ENCODE measurements at regions not wholly inside any gene's neighbourhood (a gene's known extent, or its start where the extent isn't known, plus 50 kb on each side); places are given as distances from the start of the nearest gene placed in this dataset.

DNA sequence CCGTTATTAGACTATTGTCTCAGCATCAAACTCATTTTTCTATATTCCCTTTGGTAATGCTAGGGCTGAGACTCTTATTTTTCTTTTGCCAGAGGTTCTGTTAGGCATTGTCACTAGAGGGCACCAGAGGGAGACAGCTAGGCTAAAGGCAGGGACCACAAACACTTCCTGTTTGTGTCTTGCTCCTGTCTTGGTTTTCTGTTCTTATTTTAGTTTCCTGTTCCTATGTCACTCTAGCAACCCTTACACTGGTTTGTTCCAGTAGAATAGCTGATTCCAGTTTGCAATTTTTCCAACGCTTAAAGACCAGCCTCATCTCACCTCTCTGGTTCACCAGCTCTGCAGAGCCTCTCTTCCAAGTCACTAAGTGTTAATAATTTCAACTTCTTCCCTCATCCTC, 772.0 kb downstream of the DIAPH3 start:
- H3K27me3 ChIP-seq = no peaks in the 10 kb centered on the region
- H3K9me3 ChIP-seq (ENCODE audit: low read depth) = no peaks in the 10 kb centered on the region
- H3K36me3 ChIP-seq = no peaks in the 10 kb centered on the region
- H3K4me1 ChIP-seq (ENCODE audit: low read depth) = peaks cover 4% of the 10 kb centered on the region
- H3K4me3 ChIP-seq = no peak overlapping the region
- DNase-seq (ENCODE audit: low read depth in 1 of 2, low spot score in 1 of 2) = peak; percentile 85 to 89
- TF ChIP-seq, protein P1, sequence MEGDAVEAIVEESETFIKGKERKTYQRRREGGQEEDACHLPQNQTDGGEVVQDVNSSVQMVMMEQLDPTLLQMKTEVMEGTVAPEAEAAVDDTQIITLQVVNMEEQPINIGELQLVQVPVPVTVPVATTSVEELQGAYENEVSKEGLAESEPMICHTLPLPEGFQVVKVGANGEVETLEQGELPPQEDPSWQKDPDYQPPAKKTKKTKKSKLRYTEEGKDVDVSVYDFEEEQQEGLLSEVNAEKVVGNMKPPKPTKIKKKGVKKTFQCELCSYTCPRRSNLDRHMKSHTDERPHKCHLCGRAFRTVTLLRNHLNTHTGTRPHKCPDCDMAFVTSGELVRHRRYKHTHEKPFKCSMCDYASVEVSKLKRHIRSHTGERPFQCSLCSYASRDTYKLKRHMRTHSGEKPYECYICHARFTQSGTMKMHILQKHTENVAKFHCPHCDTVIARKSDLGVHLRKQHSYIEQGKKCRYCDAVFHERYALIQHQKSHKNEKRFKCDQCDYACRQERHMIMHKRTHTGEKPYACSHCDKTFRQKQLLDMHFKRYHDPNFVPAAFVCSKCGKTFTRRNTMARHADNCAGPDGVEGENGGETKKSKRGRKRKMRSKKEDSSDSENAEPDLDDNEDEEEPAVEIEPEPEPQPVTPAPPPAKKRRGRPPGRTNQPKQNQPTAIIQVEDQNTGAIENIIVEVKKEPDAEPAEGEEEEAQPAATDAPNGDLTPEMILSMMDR (IDR thresholded peaks at IDR 0.05; ENCODE audit: low read depth, low read length) = peak; percentile 94
- H3K27ac ChIP-seq = no peak overlapping the region

DNA sequence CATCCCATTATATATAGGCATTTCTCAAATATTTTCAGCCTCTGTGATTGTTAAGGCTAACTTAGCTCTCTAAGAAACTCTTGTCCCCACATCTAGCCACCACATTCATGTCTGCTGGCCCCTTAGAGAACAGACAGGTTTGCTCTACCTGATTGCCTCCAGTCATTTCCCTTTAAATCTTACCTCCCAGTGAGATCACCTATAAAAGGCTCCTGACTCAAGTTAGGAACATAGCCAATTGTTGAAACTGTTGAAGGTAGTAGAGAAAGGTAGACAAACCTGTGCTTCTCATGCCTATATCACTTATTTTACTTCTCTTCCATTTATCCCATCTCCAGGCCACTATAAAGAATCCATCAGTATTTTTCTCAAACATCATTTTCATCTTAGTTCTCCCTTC, 771.4 kb downstream of the DIAPH3 start:
- Histone ChIP-seq H3K27me3 (no peaks in the 10 kb centered on the region), H3K4me3 (no peak overlapping the region), H3K36me3 (no peaks in the 10 kb centered on the region), H3K4me1 (ENCODE audit: low read depth) (peaks cover 4% of the 10 kb centered on the region), H3K27ac (no peak overlapping the region), H3K9me3 (ENCODE audit: low read depth) (no peaks in the 10 kb centered on the region)
- TF ChIP-seq, protein P1 (IDR thresholded peaks at IDR 0.05; ENCODE audit: low read depth, low read length) = no peak
- DNase-seq (ENCODE audit: low read depth in 1 of 2, low spot score in 1 of 2) = no peak

DNA sequence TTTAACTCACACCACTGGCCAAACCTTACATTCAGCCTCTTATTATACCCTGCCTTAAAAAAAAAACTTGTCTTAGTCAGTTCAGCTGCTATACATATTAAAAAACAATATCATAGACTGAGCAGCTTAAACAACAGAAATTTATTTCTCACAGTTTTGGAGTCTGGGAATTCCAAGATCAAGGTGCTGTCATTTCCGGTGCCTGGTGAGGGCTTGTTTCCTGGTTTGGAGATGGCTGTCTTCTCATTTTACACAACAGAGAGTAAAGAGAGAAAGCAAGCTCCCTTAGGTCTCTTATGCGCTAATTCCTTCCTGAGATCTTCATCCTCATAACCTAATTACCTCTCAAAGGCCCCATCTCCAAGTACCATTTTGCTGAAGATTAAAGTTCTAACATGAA, 769.2 kb downstream of the DIAPH3 start:
- no peak overlapping the region for H3K27ac ChIP-seq
- H3K9me3 ChIP-seq (ENCODE audit: low read depth) = no peaks in the 10 kb centered on the region
- H3K27me3 ChIP-seq = no peaks in the 10 kb centered on the region
- H3K4me3 ChIP-seq = no peak overlapping the region
- DNase-seq (ENCODE audit: low read depth in 1 of 2, low spot score in 1 of 2) = no peak
- TF ChIP-seq, protein P1 (IDR thresholded peaks at IDR 0.05; ENCODE audit: low read depth, low read length) = no peak
- H3K36me3 ChIP-seq = no peaks in the 10 kb centered on the region
- peaks cover 10% of the 10 kb centered on the region for H3K4me1 ChIP-seq (ENCODE audit: low read depth)

DNA sequence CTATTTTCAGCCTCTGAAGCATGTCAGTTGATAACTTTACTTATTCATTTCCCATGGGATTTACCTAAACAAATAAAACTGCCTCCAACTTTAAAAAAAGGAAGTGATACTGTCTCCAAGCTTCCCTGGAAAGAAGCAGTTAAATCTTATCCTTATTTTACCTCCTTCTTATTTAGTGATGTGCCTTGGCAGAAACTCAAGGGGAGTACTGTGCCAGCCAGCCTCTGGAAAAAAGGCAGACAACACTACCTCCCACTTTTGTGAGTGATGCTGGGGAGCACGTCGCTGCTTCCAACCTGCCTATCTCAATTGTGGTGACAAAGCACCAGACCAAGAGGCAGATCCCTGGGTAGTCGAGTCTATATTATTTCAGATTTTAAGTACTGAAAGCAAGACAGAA, 765.6 kb downstream of the DIAPH3 start:
- DNase-seq (ENCODE audit: low read depth in 1 of 2, low spot score in 1 of 2) = peak in 1 of 2 donors; percentile 50
- no peaks in the 10 kb centered on the region for H3K36me3 ChIP-seq
- no peak overlapping the region for H3K27ac ChIP-seq
- peaks cover 6% of the 10 kb centered on the region for H3K4me1 ChIP-seq (ENCODE audit: low read depth)
- no peak overlapping the region for H3K4me3 ChIP-seq
- no peaks in the 10 kb centered on the region for H3K9me3 ChIP-seq (ENCODE audit: low read depth)
- TF ChIP-seq, protein P1 (IDR thresholded peaks at IDR 0.05; ENCODE audit: low read depth, low read length) = no peak
- H3K27me3 ChIP-seq = no peaks in the 10 kb centered on the region

DNA sequence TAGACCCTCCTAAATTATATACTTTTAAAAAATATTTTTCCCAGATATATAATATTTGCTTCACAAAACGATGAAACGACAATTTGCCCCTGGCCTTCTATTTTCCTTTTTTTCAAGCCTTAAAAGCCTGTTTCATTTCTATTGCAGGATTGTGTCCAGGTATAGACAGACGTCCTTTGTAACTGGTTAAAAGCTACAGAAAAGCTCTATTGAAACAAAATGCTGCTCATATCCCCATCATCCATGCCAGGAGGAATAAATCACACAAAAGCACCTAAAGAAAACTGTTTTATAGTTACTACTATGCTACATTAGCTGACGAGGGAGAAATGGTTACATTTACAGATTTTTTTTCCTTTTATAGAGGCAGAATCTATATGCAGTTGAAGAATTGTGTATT, 765.1 kb downstream of the DIAPH3 start:
- Histone ChIP-seq H3K36me3 (no peaks in the 10 kb centered on the region), H3K4me3 (no peak overlapping the region), H3K4me1 (ENCODE audit: low read depth) (peaks cover 6% of the 10 kb centered on the region), H3K9me3 (ENCODE audit: low read depth) (no peaks in the 10 kb centered on the region), H3K27me3 (no peaks in the 10 kb centered on the region), H3K27ac (no peak overlapping the region)
- TF ChIP-seq, protein P1 (IDR thresholded peaks at IDR 0.05; ENCODE audit: low read depth, low read length) = no peak
- DNase-seq (ENCODE audit: low read depth in 1 of 2, low spot score in 1 of 2) = no peak

DNA sequence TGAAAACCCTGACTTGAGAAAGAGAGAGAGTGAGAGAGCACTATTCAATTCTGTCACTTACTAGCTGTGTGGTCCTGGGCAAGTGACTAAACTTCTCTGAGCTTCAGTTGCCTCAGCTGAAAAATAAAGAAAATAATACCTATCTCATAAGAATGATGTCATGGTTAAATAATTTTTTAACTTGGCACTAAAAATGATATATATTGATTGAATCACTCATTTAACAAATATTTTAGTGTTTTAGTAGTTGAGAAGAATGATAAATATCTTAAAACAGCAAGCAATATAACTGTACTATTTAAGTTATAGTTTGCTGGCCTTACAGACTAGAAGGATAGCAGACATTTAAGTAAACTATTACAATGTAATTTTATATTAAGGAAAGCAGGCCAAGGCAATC, 764.2 kb downstream of the DIAPH3 start:
- TF ChIP-seq, protein P1 (IDR thresholded peaks at IDR 0.05; ENCODE audit: low read depth, low read length) = no peak
- no peaks in the 10 kb centered on the region for H3K9me3 ChIP-seq (ENCODE audit: low read depth)
- DNase-seq (ENCODE audit: low read depth in 1 of 2, low spot score in 1 of 2) = no peak
- H3K4me1 ChIP-seq (ENCODE audit: low read depth) = peaks cover 6% of the 10 kb centered on the region
- H3K27ac ChIP-seq = no peak overlapping the region
- H3K4me3 ChIP-seq = no peak overlapping the region
- H3K27me3 ChIP-seq = no peaks in the 10 kb centered on the region
- no peaks in the 10 kb centered on the region for H3K36me3 ChIP-seq
